ENCODE measurements at regions not wholly inside any gene's neighbourhood (a gene's known extent, or its start where the extent isn't known, plus 50 kb on each side); places are given as distances from the start of the nearest gene placed in this dataset.

- TF ChIP-seq, protein P1, sequence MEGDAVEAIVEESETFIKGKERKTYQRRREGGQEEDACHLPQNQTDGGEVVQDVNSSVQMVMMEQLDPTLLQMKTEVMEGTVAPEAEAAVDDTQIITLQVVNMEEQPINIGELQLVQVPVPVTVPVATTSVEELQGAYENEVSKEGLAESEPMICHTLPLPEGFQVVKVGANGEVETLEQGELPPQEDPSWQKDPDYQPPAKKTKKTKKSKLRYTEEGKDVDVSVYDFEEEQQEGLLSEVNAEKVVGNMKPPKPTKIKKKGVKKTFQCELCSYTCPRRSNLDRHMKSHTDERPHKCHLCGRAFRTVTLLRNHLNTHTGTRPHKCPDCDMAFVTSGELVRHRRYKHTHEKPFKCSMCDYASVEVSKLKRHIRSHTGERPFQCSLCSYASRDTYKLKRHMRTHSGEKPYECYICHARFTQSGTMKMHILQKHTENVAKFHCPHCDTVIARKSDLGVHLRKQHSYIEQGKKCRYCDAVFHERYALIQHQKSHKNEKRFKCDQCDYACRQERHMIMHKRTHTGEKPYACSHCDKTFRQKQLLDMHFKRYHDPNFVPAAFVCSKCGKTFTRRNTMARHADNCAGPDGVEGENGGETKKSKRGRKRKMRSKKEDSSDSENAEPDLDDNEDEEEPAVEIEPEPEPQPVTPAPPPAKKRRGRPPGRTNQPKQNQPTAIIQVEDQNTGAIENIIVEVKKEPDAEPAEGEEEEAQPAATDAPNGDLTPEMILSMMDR (IDR thresholded peaks at IDR 0.05): no peak
- TF ChIP-seq POLR2AphosphoS5 (IDR thresholded peaks at IDR 0.05) (no peak), POLR2A (IDR thresholded peaks at IDR 0.05) (no peak), EP300 (IDR thresholded peaks at IDR 0.05) (no peak)
Observed at GRCh38 chr3:186444288-186444687, 82.3 kb upstream of the DGKG start.

Measured in gastroesophageal sphincter (tissue), 3 donors.